OCI-LY1 (cell line): ENCODE measurements at regions not wholly inside any gene's neighbourhood (a gene's known extent, or its start where the extent isn't known, plus 50 kb on each side); places are given as distances from the start of the nearest gene placed in this dataset.

ENCODE experiments used
- EZH2 ChIP-seq: fragments of 200-600 bp; sonication (generic), shearing (Covaris generic); IDR thresholded peaks from 2 replicates; pipeline ENCODE4 v1.8.0; 2017; ENCODE audit warnings: borderline replicate concordance, mixed run types, mild to moderate bottlenecking, antibody characterized with exemption, low read length, moderate library complexity, mixed read lengths
- TF ChIP-seq, protein P1 (sequence below): fragments of 200-600 bp; sonication (generic), shearing (Covaris generic); IDR thresholded peaks from 2 replicates; pipeline ENCODE4 v1.5.1; 2017; ENCODE audit warnings: mild to moderate bottlenecking, antibody characterized with exemption, low read length, moderate library complexity, mixed read lengths

DNA sequence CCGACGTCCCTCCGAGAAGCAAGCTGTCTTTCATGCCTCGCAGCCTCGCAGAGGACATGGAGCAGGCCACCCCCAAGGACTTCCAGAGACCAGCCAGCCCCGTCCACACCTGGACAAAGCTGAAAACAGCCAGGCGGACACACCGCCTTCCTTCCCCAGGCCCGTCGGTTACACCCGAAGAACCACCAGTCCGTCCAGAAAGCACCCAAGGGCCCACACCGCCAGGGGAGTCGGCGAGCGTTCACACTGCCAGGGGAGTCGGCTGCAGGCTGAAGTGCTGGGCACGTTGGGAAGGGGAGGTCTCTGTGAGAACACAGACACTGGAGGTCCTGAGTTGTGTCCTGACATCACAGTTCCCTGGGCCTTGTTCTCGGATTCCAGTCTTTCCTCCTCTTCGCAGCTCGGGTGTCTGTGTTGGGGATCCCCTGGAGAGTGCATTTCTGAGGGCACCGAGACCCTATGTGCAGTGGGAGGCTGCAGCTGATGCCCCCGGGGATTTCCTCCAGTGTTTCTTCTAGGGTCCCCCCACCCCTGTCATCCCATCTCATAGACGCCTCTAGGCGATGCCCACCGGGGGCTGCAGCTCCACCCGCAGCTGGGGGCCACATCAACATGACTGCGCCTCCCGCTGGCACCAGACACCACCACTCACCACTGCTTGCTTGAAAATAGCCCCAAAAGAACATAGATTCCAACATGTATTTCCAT is 344.4 kb upstream of the SALL3 start:
- TF ChIP-seq, protein P1, sequence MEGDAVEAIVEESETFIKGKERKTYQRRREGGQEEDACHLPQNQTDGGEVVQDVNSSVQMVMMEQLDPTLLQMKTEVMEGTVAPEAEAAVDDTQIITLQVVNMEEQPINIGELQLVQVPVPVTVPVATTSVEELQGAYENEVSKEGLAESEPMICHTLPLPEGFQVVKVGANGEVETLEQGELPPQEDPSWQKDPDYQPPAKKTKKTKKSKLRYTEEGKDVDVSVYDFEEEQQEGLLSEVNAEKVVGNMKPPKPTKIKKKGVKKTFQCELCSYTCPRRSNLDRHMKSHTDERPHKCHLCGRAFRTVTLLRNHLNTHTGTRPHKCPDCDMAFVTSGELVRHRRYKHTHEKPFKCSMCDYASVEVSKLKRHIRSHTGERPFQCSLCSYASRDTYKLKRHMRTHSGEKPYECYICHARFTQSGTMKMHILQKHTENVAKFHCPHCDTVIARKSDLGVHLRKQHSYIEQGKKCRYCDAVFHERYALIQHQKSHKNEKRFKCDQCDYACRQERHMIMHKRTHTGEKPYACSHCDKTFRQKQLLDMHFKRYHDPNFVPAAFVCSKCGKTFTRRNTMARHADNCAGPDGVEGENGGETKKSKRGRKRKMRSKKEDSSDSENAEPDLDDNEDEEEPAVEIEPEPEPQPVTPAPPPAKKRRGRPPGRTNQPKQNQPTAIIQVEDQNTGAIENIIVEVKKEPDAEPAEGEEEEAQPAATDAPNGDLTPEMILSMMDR: no peak
- no peak for TF ChIP-seq EZH2
